ENCODE measurements at regions not wholly inside any gene's neighbourhood (a gene's known extent, or its start where the extent isn't known, plus 50 kb on each side); places are given as distances from the start of the nearest gene placed in this dataset.

GRCh38 chr1:61515096-61515495 lies 209.8 kb downstream of the TM2D1 start:
- peaks cover 23% of the 10 kb centered on the region for H3K9me3 Mint-ChIP-seq
- H3K27me3 Mint-ChIP-seq (ENCODE audit: low read depth), result no peaks in the 10 kb centered on the region
- no peaks in the 10 kb centered on the region for H3K36me3 Mint-ChIP-seq
- no peak overlapping the region for H3K4me3 Mint-ChIP-seq
- TF ChIP-seq CTCF (IDR thresholded peaks at IDR 0.05; ENCODE audit: unreplicated experiment), result no peak
- no peaks in the 10 kb centered on the region for H3K4me1 Mint-ChIP-seq
- no peak for DNase-seq (ENCODE audit: low spot score in 2 of 2, unreplicated experiment in 2 of 2)
- no peak overlapping the region for H3K27ac Mint-ChIP-seq

Measured in mesothelial cell of epicardium (in vitro differentiated cells).